GM21576 (cell line): ENCODE measurements at regions not wholly inside any gene's neighbourhood (a gene's known extent, or its start where the extent isn't known, plus 50 kb on each side); places are given as distances from the start of the nearest gene placed in this dataset.
A peak's percentile ranks its signal among the peaks of the same experiment; 100 is the strongest.
"Not testable (repeated sequence)": the region's sequence is repeated elsewhere in the genome, so short reads cannot be mapped to it uniquely, and the experiment has no call there.

Experiments
- ATAC-seq: cut with Tn5 transposase; IDR thresholded peaks from one replicate; pipeline ENCODE4 v1.9.1; 2021; ENCODE audit warnings: mild to moderate bottlenecking, moderate library complexity; ENCODE audit not compliant: unreplicated experiment

DNA sequence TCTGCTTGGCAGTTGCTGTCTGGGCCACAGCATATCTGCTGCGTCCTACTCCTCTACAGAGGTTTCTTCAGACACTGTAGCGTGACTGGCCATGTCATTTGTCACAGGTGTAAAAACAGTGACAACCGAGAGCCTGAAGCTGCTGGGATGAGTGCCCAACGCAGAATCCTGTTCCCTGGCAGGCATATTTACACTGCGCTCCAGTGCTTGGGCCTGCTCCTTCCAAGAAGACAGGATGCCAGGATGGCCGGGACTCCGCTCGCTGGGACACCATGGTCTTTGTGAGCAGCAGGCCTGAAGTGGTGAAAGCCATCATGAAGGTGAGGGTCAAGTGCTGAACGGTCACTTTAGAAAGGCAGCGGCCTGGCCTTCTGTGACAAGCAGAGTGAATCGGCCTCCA lies 171.4 kb downstream of the EMP1 start:
- ATAC-seq: no peak

DNA sequence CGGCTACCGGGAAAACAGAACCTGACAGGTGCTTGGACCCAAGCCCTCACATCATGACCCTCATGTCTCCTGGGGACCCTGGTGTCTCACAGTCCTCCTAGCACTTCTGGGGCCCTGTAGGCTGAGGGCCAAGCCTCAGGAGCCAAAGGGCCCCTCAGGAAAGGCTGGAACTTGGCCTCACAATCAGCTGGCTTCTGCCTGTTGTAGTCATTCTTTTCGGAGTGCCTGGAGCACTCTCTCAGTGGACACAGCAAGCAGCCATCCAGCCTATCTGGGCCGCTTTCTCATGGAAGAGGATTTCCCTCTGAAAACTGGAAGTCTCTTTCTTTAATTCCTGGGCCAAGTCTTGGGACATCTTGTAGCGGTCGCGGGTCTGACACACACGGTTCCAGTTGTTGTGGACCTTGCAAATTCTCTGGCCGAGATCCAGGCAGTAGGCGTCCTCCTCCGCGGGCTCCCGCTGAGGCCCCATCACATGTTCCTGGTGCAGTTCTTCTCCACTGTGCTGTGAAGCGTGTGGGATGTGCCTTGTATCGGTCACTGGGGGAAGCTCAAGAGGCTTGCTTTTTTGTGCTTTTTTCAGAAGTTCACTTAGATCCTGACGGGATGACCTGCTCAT lies 169.3 kb downstream of the EMP1 start:
- no peak for ATAC-seq

DNA sequence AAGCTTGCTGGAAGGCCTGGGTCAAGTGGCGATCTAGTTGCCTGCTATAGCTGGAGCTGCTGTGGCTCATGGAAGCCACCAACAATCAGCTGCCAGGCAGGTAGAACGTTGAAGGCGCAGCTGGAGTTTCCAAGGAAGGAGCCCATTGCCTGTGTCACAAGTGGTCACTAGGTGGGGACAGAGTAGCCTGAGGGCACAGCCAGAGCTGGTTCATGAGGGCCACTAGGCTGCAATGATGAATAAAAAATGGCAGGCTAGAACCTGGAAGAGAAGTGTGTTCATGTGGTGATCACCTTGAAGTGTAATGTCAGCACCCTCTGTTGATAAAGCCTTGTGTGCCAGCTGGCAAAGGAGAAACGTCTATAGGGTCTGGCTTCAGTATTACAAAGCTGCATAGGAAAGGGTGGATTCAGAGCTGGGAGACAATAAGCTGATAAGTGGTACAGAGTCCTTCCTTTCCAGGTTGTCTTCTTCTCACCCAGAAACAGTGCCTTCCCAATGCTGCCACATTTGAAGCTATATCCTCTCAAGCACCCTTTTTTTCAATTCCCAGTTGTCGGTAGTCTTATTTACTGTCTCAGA lies 165.8 kb downstream of the EMP1 start:
- ATAC-seq: peak; percentile 97

DNA sequence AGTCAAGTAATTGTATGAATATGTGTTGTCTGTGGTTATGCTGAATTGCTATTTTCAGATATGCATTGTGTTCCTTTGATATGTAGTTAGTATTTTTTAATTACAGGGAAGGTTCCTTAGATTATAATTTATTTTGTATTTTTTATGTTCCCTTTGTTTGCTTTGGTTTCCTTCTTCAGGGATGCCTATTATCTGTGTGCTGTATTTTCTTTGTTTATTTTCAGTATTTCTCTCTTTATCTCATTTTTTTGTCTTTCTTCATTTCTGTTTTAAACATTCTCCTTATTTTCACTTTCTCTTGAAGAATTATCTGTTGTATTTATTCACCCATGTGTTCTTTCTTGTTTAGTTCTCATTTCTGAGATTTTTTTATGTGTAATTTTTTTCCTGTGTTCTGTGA lies 163.1 kb downstream of the EMP1 start:
- ATAC-seq: no peak

DNA sequence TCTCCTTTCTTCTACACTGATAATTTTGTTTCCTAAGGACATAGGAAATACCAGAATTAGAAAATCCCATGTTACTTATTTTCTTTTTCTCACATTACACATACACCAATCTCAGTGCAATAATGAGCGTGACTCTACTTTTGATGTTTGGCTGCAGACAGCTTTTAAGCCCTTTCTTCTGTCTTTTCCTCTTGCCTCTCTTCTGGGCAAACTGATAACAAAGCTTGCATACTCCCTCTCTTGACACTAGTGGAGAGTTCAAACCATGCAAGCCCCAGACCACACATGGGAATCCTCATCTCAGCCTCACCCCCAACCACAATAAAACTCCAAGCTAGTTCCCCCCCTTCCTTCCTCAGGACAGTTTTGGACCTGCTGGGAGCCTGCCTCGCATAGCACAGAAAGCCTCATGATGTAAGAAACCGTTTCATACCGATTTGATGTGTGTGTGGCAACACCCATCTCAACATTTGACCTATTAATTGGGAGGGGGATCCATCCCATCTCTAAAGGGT lies 161.9 kb downstream of the EMP1 start:
- no peak for ATAC-seq

DNA sequence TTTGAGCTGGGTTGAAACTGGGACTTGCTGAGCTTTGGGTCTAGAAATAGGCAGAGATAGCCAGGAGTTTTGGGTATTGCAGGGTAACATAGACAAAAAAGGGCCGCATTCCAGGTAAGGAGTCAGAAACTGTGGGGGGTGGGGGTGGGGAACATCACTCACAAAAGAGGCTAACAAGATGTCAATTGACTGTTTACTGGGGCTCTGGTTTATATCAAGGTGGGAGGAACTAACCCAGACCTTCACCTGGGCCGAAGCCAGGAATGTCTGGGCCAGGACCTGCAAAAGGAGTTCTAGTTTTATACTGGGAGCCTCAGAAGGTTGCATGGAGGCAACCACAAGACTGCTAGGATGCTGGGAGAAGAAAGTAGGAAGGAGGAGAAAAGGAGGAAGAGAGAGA lies 154.4 kb downstream of the EMP1 start:
- no peak for ATAC-seq

DNA sequence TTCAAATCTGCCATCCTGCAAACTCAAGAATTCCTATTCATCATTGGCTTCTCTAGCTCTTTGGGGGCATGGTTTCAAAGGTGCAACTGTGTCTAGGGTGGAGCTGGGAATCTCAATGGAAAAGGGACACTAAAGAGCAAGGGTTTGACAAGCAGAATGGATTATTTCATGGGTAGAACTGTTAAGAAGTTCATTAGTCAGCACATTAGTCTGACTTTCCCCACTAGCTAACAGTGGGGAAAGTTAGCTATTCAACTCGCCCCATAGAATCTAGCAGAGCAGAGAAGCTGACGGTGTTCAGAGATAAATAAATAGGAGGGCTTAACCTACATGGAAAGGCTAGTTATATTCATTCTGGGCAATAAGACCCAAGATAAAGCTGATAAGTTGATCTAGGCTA lies 153.9 kb downstream of the EMP1 start:
- ATAC-seq: no peak

DNA sequence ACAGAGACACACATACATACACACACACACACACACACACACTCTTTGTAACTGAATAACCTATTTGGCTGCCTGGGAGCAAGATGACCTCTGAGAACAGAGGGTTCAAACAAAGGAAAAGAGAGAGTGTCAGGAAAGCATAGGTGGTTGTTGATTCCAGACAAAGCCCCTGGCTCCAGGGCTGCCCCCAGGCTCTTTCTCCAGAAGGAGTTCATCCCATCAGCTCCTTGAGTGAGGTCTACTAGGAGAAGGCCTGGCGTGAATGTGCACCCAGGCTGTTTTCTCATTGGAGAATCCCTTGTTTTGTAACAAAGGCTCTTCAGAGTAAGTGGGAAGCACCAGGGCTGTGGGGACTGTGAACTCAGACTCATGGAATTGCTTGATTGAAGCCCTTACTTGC lies 151.9 kb downstream of the EMP1 start:
- ATAC-seq: no peak

DNA sequence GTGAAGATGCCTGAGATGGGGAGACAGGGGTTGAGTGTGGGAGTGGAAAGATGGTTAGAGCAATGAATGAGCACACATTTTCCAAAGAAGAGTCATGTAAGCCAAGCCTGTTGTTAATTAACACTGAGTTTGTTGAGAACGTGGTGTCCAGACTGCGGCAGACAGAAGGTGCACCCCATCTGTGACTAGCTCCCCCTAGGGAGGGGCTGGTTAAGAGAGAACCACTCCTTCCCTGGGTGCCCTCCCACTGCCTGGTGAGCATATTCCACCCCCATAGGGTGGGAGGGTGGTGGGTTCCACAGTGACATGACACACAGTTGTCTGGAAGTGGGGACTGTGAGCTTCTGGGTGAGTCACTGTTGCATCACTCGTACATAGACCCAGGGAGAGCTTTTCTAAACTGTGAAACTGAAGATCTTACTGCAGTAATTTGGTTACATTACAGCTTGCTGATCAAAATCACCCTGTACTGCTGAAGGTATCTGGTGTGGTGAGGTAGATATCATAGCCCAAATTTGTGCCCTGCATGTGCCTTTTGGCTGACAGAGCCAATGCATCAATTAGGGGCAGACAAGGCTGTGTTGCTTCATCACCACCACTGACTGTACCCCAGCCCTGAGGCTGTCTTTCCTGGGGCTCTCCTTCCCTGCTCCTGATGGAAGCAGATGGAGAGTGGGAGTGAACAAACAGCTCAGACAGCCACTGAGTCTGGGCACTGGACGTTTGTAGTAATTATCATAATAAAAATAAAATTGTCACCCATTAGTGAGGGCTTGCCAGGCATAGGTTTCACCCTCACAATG lies 150.9 kb downstream of the EMP1 start:
- no peak for ATAC-seq

DNA sequence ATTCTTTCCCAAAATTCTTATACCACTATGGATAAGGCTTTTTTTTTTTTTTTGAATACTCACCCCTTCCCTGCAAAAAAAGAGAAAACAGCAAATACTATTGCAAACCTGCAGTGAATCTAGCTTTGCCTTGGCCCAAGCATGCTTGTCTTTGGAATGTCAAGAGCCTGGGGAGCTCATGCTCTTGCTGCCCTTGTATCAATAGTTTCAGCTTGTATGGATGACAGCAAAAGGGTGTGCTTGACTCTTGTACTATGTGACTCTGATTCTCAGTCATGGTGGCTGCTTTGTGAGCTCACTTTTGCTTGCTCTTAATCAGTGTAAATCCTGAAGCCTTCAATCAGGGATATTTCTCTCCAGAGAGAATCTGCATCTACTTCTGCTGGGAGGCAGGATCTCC lies 149.2 kb downstream of the EMP1 start:
- no peak for ATAC-seq

DNA sequence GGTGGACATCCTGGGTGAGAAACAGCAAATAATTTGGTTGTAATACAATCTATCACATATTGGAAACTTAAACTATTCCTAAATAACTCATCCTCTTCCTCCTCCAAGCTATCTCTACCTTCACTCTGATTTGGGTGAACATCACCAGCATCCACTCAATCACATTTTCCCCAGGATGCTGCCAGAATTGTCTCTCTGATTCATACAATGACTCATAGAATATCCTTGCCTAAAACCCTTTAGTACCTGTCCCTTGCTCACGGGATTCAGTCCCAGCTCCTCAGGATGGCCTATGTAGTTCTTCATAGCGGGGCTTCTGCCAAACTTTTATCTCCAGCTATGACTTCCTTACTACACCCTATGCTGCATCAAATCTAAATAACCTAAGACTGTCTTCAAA lies 146.8 kb downstream of the EMP1 start:
- ATAC-seq: no peak

DNA sequence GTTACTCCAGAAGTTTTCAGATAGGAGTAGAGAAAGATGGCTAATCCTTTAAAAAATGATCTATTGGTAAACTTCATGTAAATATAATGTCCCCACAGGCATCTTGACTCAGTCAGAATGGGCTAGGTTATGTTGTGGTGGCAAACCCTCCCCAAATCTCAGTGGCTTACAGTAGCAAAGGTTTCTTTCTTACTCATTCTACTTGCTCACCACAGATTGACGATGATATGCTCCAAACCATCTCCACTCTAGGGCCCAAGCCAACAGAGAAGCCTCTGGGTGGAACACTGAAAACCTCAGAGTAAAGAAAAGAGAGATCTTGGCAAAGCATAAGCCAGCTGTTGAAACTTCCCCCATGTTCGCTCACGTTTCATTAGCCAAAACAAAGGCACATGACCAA lies 146.4 kb downstream of the EMP1 start:
- no peak for ATAC-seq

DNA sequence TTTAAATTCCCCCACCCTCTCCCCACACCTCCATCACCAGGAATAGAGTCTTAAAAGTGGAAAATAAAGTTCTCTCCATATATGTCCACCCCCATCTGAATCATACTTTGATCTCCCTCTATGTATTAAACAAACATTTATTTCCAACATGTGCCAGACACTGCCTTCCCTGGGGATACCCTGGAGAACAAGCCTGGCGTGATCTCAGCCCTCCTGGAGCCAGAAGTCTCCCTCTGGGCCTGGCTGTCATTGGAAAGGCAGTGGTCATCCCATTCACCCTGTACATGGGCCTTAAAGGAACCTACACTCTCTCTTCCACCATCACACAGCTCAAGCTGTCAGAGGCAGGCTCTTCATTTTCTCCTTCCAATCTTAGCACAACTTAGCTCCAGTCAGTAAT lies 143.6 kb downstream of the EMP1 start:
- ATAC-seq: no peak

DNA sequence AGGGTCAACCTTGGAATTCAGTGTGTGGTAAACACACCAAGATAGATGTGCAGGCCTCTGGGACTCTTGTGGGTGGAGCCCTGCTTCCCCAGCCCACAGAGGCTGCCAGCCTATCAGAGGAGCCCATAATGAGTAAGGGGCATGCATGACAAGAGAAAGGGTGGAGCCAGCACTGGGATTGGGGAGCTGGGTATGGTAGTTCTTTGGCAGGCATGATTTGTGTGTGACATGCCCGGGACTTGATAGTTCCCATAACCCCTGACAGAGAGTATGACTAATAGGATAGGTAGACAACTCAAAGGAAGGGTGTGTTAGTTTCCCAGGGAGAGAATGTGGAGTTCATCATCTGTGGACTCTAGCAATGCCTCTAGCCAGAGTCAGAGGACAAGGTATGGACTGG lies 143.0 kb downstream of the EMP1 start:
- no peak for ATAC-seq

DNA sequence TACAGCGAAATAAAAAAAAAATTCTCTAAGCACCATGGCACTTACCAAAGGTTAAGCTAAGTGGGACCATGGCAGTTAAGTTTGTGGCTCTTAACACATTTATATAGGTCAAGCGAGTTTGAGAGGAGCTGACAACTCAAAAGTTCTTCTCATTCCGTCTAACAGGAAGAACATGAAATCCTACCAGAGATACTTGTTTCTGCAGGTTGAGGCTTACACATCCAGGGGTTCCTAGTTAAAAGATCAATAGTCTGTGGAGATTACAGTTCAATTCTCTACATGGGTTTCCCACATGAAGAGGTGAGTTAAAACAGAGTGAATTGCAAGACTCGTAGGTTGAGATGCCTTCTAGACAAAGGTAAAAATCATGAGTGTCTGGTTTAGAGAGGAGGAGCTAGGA lies 142.6 kb downstream of the EMP1 start:
- ATAC-seq: no peak

DNA sequence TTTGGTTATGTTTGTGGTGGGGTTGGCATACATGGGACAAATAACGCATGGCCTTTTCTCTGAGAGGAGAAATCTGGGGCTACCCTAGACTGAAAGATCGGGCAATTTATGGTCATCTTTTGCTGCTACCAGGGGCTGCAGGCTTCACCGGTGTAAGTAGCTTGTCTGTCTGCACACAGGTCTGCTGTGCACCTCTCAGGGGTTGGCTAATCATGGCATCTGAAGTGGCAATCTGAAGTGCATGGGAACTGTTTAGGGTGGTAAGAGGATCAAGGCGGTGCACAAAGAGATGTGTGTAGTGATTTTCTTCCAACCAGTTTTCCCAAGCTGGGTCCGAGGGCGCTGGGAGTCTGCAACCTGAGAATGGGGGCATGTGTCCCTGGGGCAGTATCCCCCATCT lies 141.3 kb downstream of the EMP1 start:
- ATAC-seq: no peak

DNA sequence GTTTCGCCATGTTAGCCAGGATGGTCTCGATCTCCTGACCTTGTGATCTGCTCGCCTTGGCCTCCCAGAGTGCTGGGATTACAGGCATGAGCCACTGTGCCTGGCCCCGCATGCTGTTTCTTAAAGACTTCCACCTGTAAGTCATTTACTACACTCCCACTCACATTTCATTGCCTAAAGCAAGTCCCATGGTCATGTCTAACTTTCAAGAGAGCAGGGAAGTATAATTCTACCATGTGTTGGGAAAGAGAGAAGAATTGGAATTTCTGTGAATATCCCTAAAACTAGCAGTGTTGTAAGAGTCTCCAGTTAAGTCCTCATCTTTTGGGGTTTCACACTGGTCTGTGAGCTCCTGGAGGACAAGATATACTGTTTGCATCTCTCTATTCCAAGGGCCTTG lies 139.7 kb downstream of the EMP1 start:
- no peak for ATAC-seq

DNA sequence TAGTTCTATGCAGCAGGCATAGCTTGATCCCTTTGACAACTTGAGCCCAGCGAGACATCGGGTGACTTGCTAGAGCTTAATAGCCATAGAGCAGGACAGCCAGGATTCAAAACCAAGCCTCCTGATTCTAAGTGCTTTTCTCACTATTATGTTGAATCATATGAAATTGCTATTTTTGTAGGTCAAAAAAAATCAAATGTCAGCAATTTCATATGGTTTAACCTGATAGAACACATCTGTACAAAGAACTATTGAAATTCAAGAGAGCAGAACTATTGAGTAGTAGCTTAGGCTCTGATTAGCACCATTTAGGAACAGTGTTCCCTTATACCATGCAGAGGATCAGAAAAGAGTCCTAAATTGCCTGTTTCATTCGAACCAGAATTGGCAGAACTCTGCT lies 132.0 kb downstream of the EMP1 start:
- ATAC-seq: no peak

DNA sequence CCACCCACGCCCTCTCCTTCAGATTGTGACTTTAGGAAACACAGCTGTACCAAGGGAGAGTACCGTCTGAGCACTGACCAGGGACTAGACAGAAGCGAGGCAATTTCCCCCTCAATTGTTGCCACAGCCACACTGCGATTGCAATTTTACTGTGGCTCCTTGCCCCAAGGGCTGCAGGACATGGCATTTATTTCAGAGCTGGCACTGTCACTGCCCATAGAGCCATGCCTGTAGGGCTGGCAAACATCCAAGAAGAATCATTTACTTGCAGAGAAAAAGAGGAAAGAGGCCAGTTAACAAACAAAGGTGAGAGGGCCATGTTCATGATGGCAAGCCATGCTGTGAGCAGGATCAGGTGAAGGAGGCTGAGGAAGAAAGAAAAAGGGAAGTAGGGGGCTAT lies 129.6 kb downstream of the EMP1 start:
- ATAC-seq: no peak

DNA sequence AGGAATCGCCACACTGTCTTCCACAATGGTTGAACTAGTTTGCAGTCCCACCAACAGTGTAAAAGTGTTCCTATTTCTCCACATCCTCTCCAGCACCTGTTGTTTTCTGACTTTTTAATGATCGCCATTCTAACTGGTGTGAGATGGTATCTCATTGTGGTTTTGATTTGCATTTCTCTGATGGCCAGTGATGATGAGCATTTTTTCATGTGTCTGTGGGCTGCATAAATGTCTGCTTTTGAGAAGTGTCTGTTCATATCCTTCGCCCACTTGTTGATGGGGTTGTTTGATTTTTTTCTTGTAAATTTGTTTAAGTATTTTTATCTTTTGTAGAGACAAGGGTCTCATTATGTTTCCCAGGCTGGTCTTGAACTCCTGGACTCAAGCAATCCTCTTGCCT lies 128.5 kb downstream of the EMP1 start:
- ATAC-seq: not testable (repeated sequence)

DNA sequence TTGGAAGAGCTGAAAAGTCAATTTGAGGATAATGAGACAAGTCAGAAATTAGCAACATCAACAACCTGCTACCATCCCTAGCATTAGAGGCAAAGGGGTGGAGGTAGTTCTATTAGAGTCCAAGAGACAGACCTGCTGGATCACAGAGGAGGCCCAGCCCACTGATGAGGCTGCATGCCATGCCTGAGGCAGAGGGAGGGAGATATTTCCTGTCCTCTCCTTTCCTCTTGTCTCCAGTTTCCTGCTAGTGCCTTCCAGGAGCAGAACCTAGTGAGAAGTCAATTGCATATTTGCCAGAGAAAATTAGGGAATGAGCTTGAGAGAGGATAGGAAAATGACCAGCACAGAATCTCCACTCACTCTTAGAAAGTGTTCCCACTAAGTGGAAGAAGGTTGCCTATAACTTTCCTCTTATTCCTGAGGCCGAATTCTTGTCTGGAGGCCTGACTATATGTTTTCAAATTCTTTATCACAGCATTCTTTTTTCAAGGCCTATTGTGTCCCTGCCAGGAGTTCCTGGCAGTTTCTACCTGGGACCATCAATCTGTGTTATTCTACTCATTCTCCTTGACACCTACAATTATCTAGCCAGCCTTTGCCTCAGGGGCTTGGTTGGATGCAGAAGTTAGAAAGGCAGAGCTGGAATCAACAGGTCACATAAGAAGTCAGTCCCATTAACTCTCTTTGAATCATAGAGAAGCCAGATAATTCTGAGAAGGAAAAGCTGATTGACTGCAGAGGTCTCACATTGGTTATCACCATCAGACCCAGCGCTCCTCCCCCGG lies 121.9 kb downstream of the EMP1 start:
- no peak for ATAC-seq
